NCI-H524 (cell line): ENCODE measurements at regions not wholly inside any gene's neighbourhood (a gene's known extent, or its start where the extent isn't known, plus 50 kb on each side); places are given as distances from the start of the nearest gene placed in this dataset.
A peak's percentile ranks its signal among the peaks of the same experiment; 100 is the strongest.

Experiments
- DNase-seq, 2 experiments: peaks; one replicate each; lab custom pipeline; 2025; lab: John Stamatoyannopoulos, UW

- no peak for DNase-seq
Observed at GRCh38 chr2:46850742-46851141, 64.9 kb downstream of the MCFD2 start.

GRCh38 chr2:46849721-46850556, 65.7 kb downstream of the MCFD2 start:
- no peak for DNase-seq

- no peak for DNase-seq
Observed at GRCh38 chr2:46849046-46849715, 66.4 kb downstream of the MCFD2 start.

- no peak for DNase-seq
Observed at GRCh38 chr2:46848447-46848846, 67.2 kb downstream of the MCFD2 start.

GRCh38 chr2:46847726-46848412, 67.7 kb downstream of the MCFD2 start:
- DNase-seq = no peak

GRCh38 chr2:46847185-46847710, 68.4 kb downstream of the MCFD2 start:
- DNase-seq = peak in 1 of 2 experiments; percentile 16

- DNase-seq = no peak
Observed at GRCh38 chr2:46846536-46846935, 69.1 kb downstream of the MCFD2 start.

- DNase-seq = no peak
Observed at GRCh38 chr2:46845542-46846486, 69.8 kb downstream of the MCFD2 start.

- DNase-seq = no peak
Observed at GRCh38 chr2:46844443-46844842, 71.2 kb downstream of the MCFD2 start.

GRCh38 chr2:46844034-46844433, 71.6 kb downstream of the MCFD2 start:
- DNase-seq = no peak

GRCh38 chr2:46843316-46843715, 72.3 kb downstream of the MCFD2 start:
- no peak for DNase-seq

- DNase-seq = no peak
Observed at GRCh38 chr2:46842876-46843275, 72.7 kb downstream of the MCFD2 start.

- DNase-seq = no peak
Observed at GRCh38 chr2:46841621-46842020, 74.0 kb downstream of the MCFD2 start.

GRCh38 chr2:46839045-46839444, 76.6 kb downstream of the MCFD2 start:
- no peak for DNase-seq

- no peak for DNase-seq
Observed at GRCh38 chr2:46837704-46838103, 77.9 kb downstream of the MCFD2 start.

GRCh38 chr2:46837112-46837454, 78.5 kb downstream of the MCFD2 start:
- DNase-seq = no peak

- no peak for DNase-seq
Observed at GRCh38 chr2:46836295-46837111, 79.1 kb downstream of the MCFD2 start.

- DNase-seq = no peak
Observed at GRCh38 chr2:46835520-46835919, 80.1 kb downstream of the MCFD2 start.

GRCh38 chr2:46832543-46832942, 83.1 kb downstream of the MCFD2 start:
- no peak for DNase-seq

GRCh38 chr2:46831869-46832265, 83.7 kb downstream of the MCFD2 start:
- no peak for DNase-seq
